Ovary (tissue), 7 donors: ENCODE measurements at regions not wholly inside any gene's neighbourhood (a gene's known extent, or its start where the extent isn't known, plus 50 kb on each side); places are given as distances from the start of the nearest gene placed in this dataset.
"Not testable (repeated sequence)": the region's sequence is repeated elsewhere in the genome, so short reads cannot be mapped to it uniquely, and the experiment has no call there.

Experiments used
- DNase-seq, 5 donors: peaks; one replicate each; pipeline ENCODE4 v3.0.0-alpha.2; 2019 to 2020
- H3K27ac ChIP-seq, 2 donors: fragments of 200-600 bp; one replicate each; pipeline versions ENCODE4 v1.5.1 to v1.8.0; 2019 to 2022
- H3K27me3 ChIP-seq: fragments of 200-600 bp; one replicate; pipeline ENCODE4 v1.8.0; 2022
- H3K36me3 ChIP-seq: fragments of 200-600 bp; sonication (generic); one replicate; pipeline ENCODE4 v1.5.1; 2019
- H3K4me1 ChIP-seq: one replicate; pipeline ENCODE4 v1.8.1; 2013; ENCODE audit warnings: mild to moderate bottlenecking, moderate library complexity; ENCODE audit not compliant: insufficient read depth
- H3K4me3 ChIP-seq: fragments of 200-600 bp; sonication (generic); one replicate; pipeline ENCODE4 v1.5.1; 2017
- H3K9me3 ChIP-seq, 2 donors: fragments of 200-600 bp in 1 of 2; sonication (generic) in 1 of 2; one replicate each; pipeline versions ENCODE4 v1.5.1 to v1.8.1; 2013 to 2019; ENCODE audit warnings: mild to moderate bottlenecking in 1 of 2, moderate library complexity in 1 of 2
- EP300 ChIP-seq: sonication (generic); formaldehyde crosslinking; IDR thresholded peaks from one replicate; pipeline ENCODE4 v1.6.1; 2017; ENCODE audit warnings: antibody characterized with exemption
- POLR2A ChIP-seq: fragments of 450-650 bp; IDR thresholded peaks from one replicate; pipeline ENCODE4 v1.6.1; 2017; ENCODE audit warnings: antibody characterized with exemption, mild to moderate bottlenecking, moderate library complexity
- WGBS, 3 donors: extraction: QIAGEN DNeasy Blood & Tissue Kit in 1 of 3; methylation state at CpG; one replicate each; pipeline versions ENCODE4 v1.1.5 to v1.1.7; 2013 to 2017; 5-methylcytosine and 5-hydroxymethylcytosine counted together
- intact Hi-C, 4 donors: fragments of 100-400 bp; cut with DNase I; formaldehyde crosslinking; loops; one replicate each; pipeline versions ENCODE4 v1.11.0 to v1.15.1; 2022 to 2023
- TF ChIP-seq, protein P1 (sequence below), 3 donors: fragments of 450-650 bp in 2 of 3; fragments of 200-600 bp in 1 of 3; IDR thresholded peaks; one replicate each; pipeline versions ENCODE4 v1.5.1 to v1.8.0; 2016 to 2022; ENCODE audit warnings: antibody characterized with exemption in 3 of 3, mild to moderate bottlenecking in 1 of 3
- donor health status: DM: no; HTN: no; CAD: no; lungs with moderate emphysema.
- donor health status: DM: no; HTN: no; CAD: no.
- donor health status: Bipolar disorder and iron deficiency.
- donor health status: DM: no; HTN: no; CAD: no.
- donor health status: DM: yes; HTN: yes; CAD: no.

- Histone ChIP-seq H3K36me3 (no peaks in the 10 kb centered on the region), H3K27me3 (no peaks in the 10 kb centered on the region), H3K27ac (no peak overlapping the region), H3K4me3 (no peak overlapping the region), H3K9me3 (no peaks in the 10 kb centered on the region), H3K4me1 (no peaks in the 10 kb centered on the region)
- DNase-seq: no peak
- TF ChIP-seq, protein P1, sequence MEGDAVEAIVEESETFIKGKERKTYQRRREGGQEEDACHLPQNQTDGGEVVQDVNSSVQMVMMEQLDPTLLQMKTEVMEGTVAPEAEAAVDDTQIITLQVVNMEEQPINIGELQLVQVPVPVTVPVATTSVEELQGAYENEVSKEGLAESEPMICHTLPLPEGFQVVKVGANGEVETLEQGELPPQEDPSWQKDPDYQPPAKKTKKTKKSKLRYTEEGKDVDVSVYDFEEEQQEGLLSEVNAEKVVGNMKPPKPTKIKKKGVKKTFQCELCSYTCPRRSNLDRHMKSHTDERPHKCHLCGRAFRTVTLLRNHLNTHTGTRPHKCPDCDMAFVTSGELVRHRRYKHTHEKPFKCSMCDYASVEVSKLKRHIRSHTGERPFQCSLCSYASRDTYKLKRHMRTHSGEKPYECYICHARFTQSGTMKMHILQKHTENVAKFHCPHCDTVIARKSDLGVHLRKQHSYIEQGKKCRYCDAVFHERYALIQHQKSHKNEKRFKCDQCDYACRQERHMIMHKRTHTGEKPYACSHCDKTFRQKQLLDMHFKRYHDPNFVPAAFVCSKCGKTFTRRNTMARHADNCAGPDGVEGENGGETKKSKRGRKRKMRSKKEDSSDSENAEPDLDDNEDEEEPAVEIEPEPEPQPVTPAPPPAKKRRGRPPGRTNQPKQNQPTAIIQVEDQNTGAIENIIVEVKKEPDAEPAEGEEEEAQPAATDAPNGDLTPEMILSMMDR (IDR thresholded peaks at IDR 0.05): no peak
- TF ChIP-seq EP300 (no peak), POLR2A (no peak)
- 81 to 83% (median 83%) methylated on average over 19 of the region's 19 CpGs for WGBS, 3 donors
- intact Hi-C loops: no loop called here
These were observed 145.2 kb downstream of the ADRA2C start for GRCh38 chr4:3911252-3911856.

- H3K4me1 ChIP-seq, intact Hi-C loops, H3K27me3 ChIP-seq, H3K9me3 ChIP-seq, H3K27ac ChIP-seq, H3K4me3 ChIP-seq, DNase-seq, H3K36me3 ChIP-seq: not testable (repeated sequence)
- 76 to 85% (median 77%) methylated on average over 4 of the region's 4 CpGs for WGBS, 3 donors
These were observed 148.3 kb downstream of the ADRA2C start for GRCh38 chr4:3914511-3914910.

GRCh38 chr4:3919509-3919908, 153.3 kb downstream of the ADRA2C start:
- H3K36me3 ChIP-seq, DNase-seq, intact Hi-C loops, H3K27ac ChIP-seq, H3K27me3 ChIP-seq, H3K4me3 ChIP-seq, H3K9me3 ChIP-seq, H3K4me1 ChIP-seq: not testable (repeated sequence)
- 9 to 28% (median 11%) methylated on average over 9 of the region's 9 CpGs for WGBS, 3 donors

DNA sequence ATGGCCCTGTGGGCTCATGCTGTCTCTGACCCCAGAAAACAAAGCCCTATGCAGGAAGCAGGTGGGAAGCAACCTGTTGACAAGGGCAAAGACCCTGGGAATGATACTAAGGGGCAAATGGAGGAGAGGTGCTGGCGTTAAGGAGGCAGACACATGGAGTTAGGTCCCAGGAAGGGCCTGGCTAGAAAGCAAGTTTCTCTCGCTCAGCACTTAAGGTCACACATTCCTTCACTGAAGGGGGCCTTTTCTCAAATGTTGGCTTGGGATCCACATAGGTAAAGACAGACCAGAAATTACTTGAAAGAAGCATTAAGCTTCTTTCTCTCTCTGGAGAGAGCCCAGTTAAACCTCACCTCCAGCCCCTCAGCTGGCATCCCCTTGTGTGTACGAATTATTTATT, 155.7 kb downstream of the ADRA2C start:
- H3K27me3 ChIP-seq, H3K4me1 ChIP-seq, H3K36me3 ChIP-seq, H3K4me3 ChIP-seq, DNase-seq, H3K9me3 ChIP-seq, H3K27ac ChIP-seq, intact Hi-C loops: not testable (repeated sequence)
- whole genome bisulfite sequencing, 3 donors: 75 to 89% (median 85%) methylated on average over 3 of the region's 3 CpGs

DNA sequence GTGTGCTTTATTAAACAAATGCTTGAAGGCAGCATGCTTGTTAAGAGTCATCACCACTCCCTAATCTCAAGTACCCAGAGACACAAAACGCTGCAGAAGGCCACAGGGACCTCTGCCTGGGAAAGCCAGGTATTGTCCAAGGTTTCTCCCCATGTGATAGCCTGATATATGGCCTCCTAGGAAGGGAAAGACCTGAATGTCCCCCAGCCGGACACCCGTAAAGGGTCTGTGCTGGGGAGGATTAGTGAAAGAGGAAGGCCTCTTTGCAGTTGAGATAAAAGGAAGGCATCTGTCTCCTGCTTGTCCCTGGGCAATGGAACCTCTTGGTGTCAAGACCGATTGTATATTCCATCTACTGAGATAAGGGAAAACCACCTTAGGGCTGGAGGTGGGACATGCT, 159.7 kb downstream of the ADRA2C start:
- intact Hi-C loops, H3K36me3 ChIP-seq, H3K4me3 ChIP-seq, H3K9me3 ChIP-seq, DNase-seq, H3K27me3 ChIP-seq, H3K4me1 ChIP-seq, H3K27ac ChIP-seq: not testable (repeated sequence)
- 55 to 79% (median 66%) methylated on average over 3 to 4 of the region's 4 CpGs for WGBS, 3 donors

DNA sequence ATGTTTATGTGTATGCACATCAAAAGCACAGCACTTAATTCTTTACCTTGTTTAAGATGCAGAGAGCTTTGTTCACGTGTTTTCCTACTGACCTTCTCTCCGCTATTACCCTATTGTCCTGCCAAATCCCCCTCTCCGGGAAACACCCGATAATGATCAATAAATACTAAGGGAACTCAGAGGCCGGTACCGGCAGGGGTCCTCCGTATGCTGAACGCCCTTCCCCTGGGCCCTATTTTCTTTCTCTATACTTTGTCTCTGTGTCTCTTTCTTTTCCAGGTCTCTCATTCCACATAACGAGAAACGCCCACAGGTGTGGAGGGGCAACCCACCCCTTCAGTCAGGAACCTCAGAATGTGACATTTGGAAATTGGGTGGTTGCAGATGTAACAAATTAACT, 160.1 kb downstream of the ADRA2C start:
- DNase-seq, H3K4me3 ChIP-seq, H3K9me3 ChIP-seq, H3K36me3 ChIP-seq, H3K4me1 ChIP-seq, H3K27ac ChIP-seq, H3K27me3 ChIP-seq, intact Hi-C loops: not testable (repeated sequence)
- 68 to 84% (median 70%) methylated on average over 10 of the region's 10 CpGs for WGBS, 3 donors

- H3K27me3 ChIP-seq, H3K27ac ChIP-seq, H3K4me1 ChIP-seq, H3K36me3 ChIP-seq, DNase-seq, H3K4me3 ChIP-seq, intact Hi-C loops, H3K9me3 ChIP-seq: not testable (repeated sequence)
- 47 to 49% (median 48%) methylated on average over 11 of the region's 11 CpGs for WGBS, 3 donors
These were observed 161.0 kb downstream of the ADRA2C start for GRCh38 chr4:3926969-3927755.

DNA sequence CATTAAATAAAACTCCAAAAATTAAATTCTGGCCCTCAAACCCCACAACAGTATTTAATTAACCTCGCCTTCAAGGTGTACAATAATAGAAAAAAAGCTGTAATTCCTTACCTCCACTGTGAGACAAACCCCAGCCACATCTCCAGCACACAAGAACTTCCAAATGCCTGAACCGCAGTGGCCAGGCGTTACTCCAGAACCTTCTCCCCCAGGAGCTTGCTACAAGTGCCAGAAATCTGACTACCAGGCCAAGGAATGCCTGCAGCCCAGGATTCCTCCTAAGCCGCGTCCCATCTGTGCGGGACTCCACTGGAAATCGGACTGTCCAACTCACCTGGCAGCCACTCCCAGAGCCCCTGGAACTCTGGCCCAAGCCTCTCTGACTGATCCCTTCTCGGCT, 163.2 kb downstream of the ADRA2C start:
- DNase-seq, H3K9me3 ChIP-seq, H3K4me1 ChIP-seq, H3K27me3 ChIP-seq, intact Hi-C loops, H3K36me3 ChIP-seq, H3K27ac ChIP-seq, H3K4me3 ChIP-seq: not testable (repeated sequence)
- 66 to 79% (median 66%) methylated on average over 8 of the region's 8 CpGs for WGBS, 3 donors

DNA sequence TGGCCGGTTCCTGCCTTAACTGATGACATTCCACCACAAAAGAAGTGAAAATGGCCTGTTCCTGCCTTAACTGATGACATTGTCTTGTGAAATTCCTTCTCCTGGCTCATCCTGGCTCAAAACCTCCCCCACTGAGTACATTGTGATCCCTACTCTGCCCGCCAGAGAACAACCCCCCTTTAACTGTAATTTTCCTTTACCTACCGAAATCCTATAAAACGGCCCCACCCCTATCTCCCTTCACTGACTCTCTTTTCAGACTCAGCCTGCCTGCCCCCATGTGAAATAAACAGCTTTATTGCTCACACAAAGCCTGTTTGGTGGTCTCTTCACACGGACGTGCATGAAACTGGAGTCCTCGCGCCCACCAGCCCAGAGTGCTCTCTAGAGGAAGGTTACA, 166.5 kb downstream of the ADRA2C start:
- DNase-seq, H3K36me3 ChIP-seq, intact Hi-C loops, H3K4me1 ChIP-seq, H3K27ac ChIP-seq, H3K27me3 ChIP-seq, H3K9me3 ChIP-seq, H3K4me3 ChIP-seq: not testable (repeated sequence)
- 67 to 78% (median 72%) methylated on average over 7 to 8 of the region's 8 CpGs for WGBS, 3 donors

- H3K9me3 ChIP-seq, H3K27me3 ChIP-seq, DNase-seq, H3K36me3 ChIP-seq, H3K4me3 ChIP-seq, H3K4me1 ChIP-seq, H3K27ac ChIP-seq, intact Hi-C loops: not testable (repeated sequence)
- 86 to 93% (median 91%) methylated on average over 10 of the region's 10 CpGs for WGBS, 3 donors
These were observed 169.2 kb downstream of the ADRA2C start for GRCh38 chr4:3935406-3935805.
